GM13977 (cell line): ENCODE measurements at regions not wholly inside any gene's neighbourhood (a gene's known extent, or its start where the extent isn't known, plus 50 kb on each side); places are given as distances from the start of the nearest gene placed in this dataset.
"Not testable (repeated sequence)": the region's sequence is repeated elsewhere in the genome, so short reads cannot be mapped to it uniquely, and the experiment has no call there.

Source experiments
- DNase-seq: peaks from one replicate; pipeline ENCODE4 v3.0.0; 2012; ENCODE audit warnings: low spot score
- in situ Hi-C: fragments of 300-500 bp; cut with MboI; formaldehyde crosslinking; loops from one replicate; pipeline ENCODE4 v1.12.0; 2022; ENCODE audit warnings: low sequenced_read_pairs, low pct_unique_long_range_greater_than_20kb, mixed read lengths, inconsistent platforms; ENCODE audit not compliant: unreplicated experiment
- TF ChIP-seq, protein P1 (sequence below): IDR thresholded peaks from 2 replicates; pipeline ENCODE4 v1.5.1; 2012; ENCODE audit warnings: mild to moderate bottlenecking, control low read depth; ENCODE audit not compliant: insufficient read depth; ENCODE audit errors: extremely low read depth, missing control alignments

- no peak for DNase-seq
- TF ChIP-seq, protein P1, sequence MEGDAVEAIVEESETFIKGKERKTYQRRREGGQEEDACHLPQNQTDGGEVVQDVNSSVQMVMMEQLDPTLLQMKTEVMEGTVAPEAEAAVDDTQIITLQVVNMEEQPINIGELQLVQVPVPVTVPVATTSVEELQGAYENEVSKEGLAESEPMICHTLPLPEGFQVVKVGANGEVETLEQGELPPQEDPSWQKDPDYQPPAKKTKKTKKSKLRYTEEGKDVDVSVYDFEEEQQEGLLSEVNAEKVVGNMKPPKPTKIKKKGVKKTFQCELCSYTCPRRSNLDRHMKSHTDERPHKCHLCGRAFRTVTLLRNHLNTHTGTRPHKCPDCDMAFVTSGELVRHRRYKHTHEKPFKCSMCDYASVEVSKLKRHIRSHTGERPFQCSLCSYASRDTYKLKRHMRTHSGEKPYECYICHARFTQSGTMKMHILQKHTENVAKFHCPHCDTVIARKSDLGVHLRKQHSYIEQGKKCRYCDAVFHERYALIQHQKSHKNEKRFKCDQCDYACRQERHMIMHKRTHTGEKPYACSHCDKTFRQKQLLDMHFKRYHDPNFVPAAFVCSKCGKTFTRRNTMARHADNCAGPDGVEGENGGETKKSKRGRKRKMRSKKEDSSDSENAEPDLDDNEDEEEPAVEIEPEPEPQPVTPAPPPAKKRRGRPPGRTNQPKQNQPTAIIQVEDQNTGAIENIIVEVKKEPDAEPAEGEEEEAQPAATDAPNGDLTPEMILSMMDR, result no peak
- in situ Hi-C loops, result no loop called here
These were observed 253.9 kb downstream of the AGTPBP1 start for GRCh38 chr9:85487872-85488271.

- in situ Hi-C loops, result no loop called here
- no peak for DNase-seq
- TF ChIP-seq, protein P1, result no peak
These were observed 257.5 kb downstream of the AGTPBP1 start for GRCh38 chr9:85484235-85484634.

DNA sequence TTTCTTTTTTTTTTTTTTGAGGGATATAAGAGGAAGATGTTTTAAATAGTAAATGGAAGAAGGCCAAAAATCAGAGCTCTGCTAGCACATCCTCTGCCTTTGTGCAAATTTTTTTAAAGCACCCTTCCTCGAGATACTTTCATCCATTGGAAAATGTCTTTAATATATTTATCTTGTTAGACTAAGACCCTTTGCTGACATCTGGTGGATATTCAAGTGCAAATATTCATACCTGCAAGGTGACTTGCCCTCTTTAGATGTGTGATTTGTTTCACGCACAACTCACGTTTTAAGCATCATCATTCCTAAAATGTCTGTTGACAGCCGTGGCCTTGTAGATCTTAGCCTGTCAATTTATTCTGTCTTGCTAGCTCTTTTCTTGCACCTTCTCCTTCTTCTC lies 258.5 kb downstream of the AGTPBP1 start:
- in situ Hi-C loops, result no loop called here
- TF ChIP-seq, protein P1, result no peak
- no peak for DNase-seq

DNA sequence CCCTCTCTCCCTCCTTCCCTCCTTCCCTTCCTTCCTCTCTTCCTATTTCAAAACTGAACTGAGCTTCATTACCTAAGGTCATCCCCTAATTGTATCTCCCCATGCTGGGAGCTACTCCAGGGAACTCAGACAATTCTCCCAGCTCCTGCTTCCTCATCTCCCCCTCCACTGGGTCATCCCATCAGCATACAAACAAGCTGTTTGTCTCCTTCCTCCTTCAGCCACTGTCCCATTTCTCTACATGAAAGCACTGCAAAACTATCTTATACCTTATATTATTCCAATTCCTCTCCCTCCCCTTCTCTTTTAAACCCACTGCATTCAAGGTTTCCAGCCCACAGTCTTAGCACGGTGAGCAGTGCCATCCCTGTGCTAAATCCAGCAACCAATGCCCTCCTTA lies 262.4 kb downstream of the AGTPBP1 start:
- in situ Hi-C loops, result no loop called here
- no peak for DNase-seq
- TF ChIP-seq, protein P1, result no peak

DNA sequence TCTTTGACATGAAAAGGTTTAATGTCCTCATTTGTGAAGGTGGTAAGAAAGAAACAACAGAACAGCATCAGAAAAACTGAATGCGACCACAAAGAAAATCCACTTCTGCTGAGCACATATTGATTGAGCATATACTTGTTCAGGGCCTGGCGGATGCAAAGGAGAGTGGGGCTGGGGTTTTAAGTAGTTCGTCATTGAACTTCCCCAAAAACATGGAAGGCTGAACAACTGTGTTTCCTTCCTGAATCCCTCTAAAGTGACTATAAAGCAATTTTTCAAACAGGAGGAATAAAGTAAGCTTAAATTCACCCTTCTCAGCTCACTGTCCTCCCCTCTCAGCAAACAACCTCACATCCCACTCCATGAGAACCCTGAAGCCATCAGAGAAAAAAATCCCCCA lies 262.9 kb downstream of the AGTPBP1 start:
- in situ Hi-C loops, result no loop called here
- TF ChIP-seq, protein P1, result no peak
- DNase-seq, result no peak

GRCh38 chr9:85474896-85475295 lies 266.9 kb downstream of the AGTPBP1 start:
- DNase-seq, result not testable (repeated sequence)

DNA sequence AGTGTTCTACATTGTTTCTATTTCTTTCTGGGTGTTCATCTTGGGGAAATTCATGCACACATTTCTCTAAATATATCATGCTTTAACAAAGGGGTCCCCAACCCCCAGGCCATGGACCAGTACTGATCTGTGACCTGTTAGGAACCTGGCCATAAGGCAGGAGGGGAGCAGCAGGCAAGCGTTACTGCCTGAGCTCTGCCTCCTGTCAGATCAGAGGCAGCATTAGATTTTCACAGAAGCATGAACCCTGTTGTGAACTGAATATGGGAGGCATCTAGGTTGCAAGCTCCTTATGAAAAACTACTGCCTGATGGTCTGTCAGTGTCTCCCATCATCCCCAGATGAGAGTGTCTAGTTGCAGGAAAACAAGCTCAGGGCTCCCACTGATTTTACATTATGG lies 270.0 kb downstream of the AGTPBP1 start:
- no peak for DNase-seq
- in situ Hi-C loops, result no loop called here
- TF ChIP-seq, protein P1, result no peak

More at GRCh38 chr9:85474896-85475295, 266.9 kb downstream of the AGTPBP1 start:
- in situ Hi-C loops, result not testable (repeated sequence)
